Esophagus mucosa (tissue), 1 donor: ENCODE measurements at regions not wholly inside any gene's neighbourhood (a gene's known extent, or its start where the extent isn't known, plus 50 kb on each side); places are given as distances from the start of the nearest gene placed in this dataset.

Source experiments
- ATAC-seq: fragments of 200-7000 bp; cut with Tn5 transposase; one replicate; pipeline ENCODE4 v1.9.1; 2020
- donor health status: DM: yes; HTN: yes; CAD: no.

- ATAC-seq: no peak
Measured at GRCh38 chr12:43115441-43116160, 436.4 kb downstream of the ADAMTS20 start.

GRCh38 chr12:43114316-43114715, 437.7 kb downstream of the ADAMTS20 start:
- no peak for ATAC-seq

GRCh38 chr12:43113616-43114015, 438.4 kb downstream of the ADAMTS20 start:
- no peak for ATAC-seq

GRCh38 chr12:43113135-43113534, 438.9 kb downstream of the ADAMTS20 start:
- ATAC-seq: no peak

- no peak for ATAC-seq
Measured at GRCh38 chr12:43112101-43112920, 439.7 kb downstream of the ADAMTS20 start.

- no peak for ATAC-seq
Measured at GRCh38 chr12:43111608-43112007, 440.4 kb downstream of the ADAMTS20 start.

GRCh38 chr12:43109631-43110345, 442.2 kb downstream of the ADAMTS20 start:
- ATAC-seq: no peak

GRCh38 chr12:43108656-43109055, 443.3 kb downstream of the ADAMTS20 start:
- no peak for ATAC-seq

GRCh38 chr12:43107026-43107775, 444.8 kb downstream of the ADAMTS20 start:
- ATAC-seq: no peak

GRCh38 chr12:43106355-43106754, 445.6 kb downstream of the ADAMTS20 start:
- no peak for ATAC-seq

- no peak for ATAC-seq
Measured at GRCh38 chr12:43105426-43105981, 446.5 kb downstream of the ADAMTS20 start.

GRCh38 chr12:43104494-43104893, 447.5 kb downstream of the ADAMTS20 start:
- no peak for ATAC-seq

- no peak for ATAC-seq
Measured at GRCh38 chr12:43103866-43104265, 448.1 kb downstream of the ADAMTS20 start.

- ATAC-seq: no peak
Measured at GRCh38 chr12:43102546-43103264, 449.3 kb downstream of the ADAMTS20 start.

GRCh38 chr12:43100231-43100630, 451.8 kb downstream of the ADAMTS20 start:
- ATAC-seq: no peak

- ATAC-seq: no peak
Measured at GRCh38 chr12:43099691-43100163, 452.3 kb downstream of the ADAMTS20 start.

GRCh38 chr12:43098766-43099550, 453.0 kb downstream of the ADAMTS20 start:
- ATAC-seq: no peak

GRCh38 chr12:43098071-43098470, 453.9 kb downstream of the ADAMTS20 start:
- no peak for ATAC-seq

GRCh38 chr12:43097471-43097870, 454.5 kb downstream of the ADAMTS20 start:
- ATAC-seq: no peak

- ATAC-seq: no peak
Measured at GRCh38 chr12:43095669-43096280, 456.2 kb downstream of the ADAMTS20 start.
